Naive thymus-derived CD8-positive, alpha-beta T cell (primary cell): ENCODE measurements at regions not wholly inside any gene's neighbourhood (a gene's known extent, or its start where the extent isn't known, plus 50 kb on each side); places are given as distances from the start of the nearest gene placed in this dataset.
"Not testable (repeated sequence)": the region's sequence is repeated elsewhere in the genome, so short reads cannot be mapped to it uniquely, and the experiment has no call there.

Experiments used
- ATAC-seq, 2 donors: fragments of 150-1000 bp; cut with Tn5 transposase in 1 of 2; sonication (Bioruptor Pico), chemical (Tn5 transposase) in 1 of 2; 1 replicate in 1 of 2; 2 replicates in 1 of 2; pipeline ENCODE4 v1.10.0; 2021; ENCODE audit warnings: mild to moderate bottlenecking in 2 of 2, moderate library complexity in 2 of 2
- POLR2A ChIA-PET: fragments of 350-600 bp; sonication (Branson Sonifier 250); formaldehyde crosslinking; loops from one replicate; lab custom pipeline; 2021; ENCODE audit warnings: antibody characterized with exemption; lab: Charles Lee
- DNase-seq, 10 donors: peaks; one replicate each; pipeline versions ENCODE4 v3.0.0 to v3.0.0-alpha.2; 2020 to 2022
- H3K27ac Mint-ChIP-seq, 10 donors: one replicate each; pipeline ENCODE4 v1.8.0; 2020 to 2022; ENCODE audit warnings: mild to moderate bottlenecking in 10 of 10, mixed read lengths in 10 of 10, moderate library complexity in 4 of 10, inconsistent platforms in 1 of 10
- H3K27me3 Mint-ChIP-seq, 5 donors: one replicate each; pipeline ENCODE4 v1.8.0; 2021 to 2022; ENCODE audit warnings: mixed read lengths in 5 of 5
- H3K36me3 Mint-ChIP-seq, 3 donors: one replicate each; pipeline ENCODE4 v1.8.0; 2020 to 2022; ENCODE audit warnings: mixed read lengths in 3 of 3, mild to moderate bottlenecking in 2 of 3, inconsistent platforms in 1 of 3
- H3K4me1 Mint-ChIP-seq, 4 donors: one replicate each; pipeline ENCODE4 v1.8.0; 2021 to 2022; ENCODE audit warnings: mixed read lengths in 4 of 4
- H3K4me3 Mint-ChIP-seq, 10 donors: one replicate each; pipeline ENCODE4 v1.8.0; 2020 to 2022; ENCODE audit warnings: mild to moderate bottlenecking in 10 of 10, mixed read lengths in 10 of 10, moderate library complexity in 6 of 10, inconsistent platforms in 1 of 10
- H3K9me3 Mint-ChIP-seq, 9 donors: one replicate each; pipeline ENCODE4 v1.8.0; 2020 to 2022; ENCODE audit warnings: mixed read lengths in 9 of 9, mild to moderate bottlenecking in 3 of 9, inconsistent platforms in 1 of 9, moderate library complexity in 1 of 9

GRCh38 chr7:10463701-10464100 is 510.0 kb upstream of the PHF14 start:
- no peak for ATAC-seq
- Mint-ChIP-seq H3K36me3 (no peaks in the 10 kb centered on the region), H3K27ac (no peak overlapping the region), H3K4me3 (no peak overlapping the region), H3K4me1 (no peaks in the 10 kb centered on the region), H3K9me3 (peaks cover 0 to 5% (median 0%) of the 10 kb centered on the region in 9 donors), H3K27me3 (no peaks in the 10 kb centered on the region)
- DNase-seq = no peak
- POLR2A ChIA-PET = no interaction called here

GRCh38 chr7:10465536-10465935 is 508.1 kb upstream of the PHF14 start:
- H3K27me3 Mint-ChIP-seq, H3K36me3 Mint-ChIP-seq, H3K4me1 Mint-ChIP-seq, DNase-seq, H3K9me3 Mint-ChIP-seq, H3K27ac Mint-ChIP-seq, POLR2A ChIA-PET, ATAC-seq, H3K4me3 Mint-ChIP-seq: not testable (repeated sequence)

GRCh38 chr7:10468908-10469307 is 504.8 kb upstream of the PHF14 start:
- Mint-ChIP-seq H3K36me3 (no peaks in the 10 kb centered on the region), H3K27ac (no peak overlapping the region), H3K4me1 (no peaks in the 10 kb centered on the region), H3K4me3 (no peak overlapping the region), H3K9me3 (no peaks in the 10 kb centered on the region), H3K27me3 (no peaks in the 10 kb centered on the region)
- DNase-seq (no peak), ATAC-seq (no peak)
- POLR2A ChIA-PET = no interaction called here

DNA sequence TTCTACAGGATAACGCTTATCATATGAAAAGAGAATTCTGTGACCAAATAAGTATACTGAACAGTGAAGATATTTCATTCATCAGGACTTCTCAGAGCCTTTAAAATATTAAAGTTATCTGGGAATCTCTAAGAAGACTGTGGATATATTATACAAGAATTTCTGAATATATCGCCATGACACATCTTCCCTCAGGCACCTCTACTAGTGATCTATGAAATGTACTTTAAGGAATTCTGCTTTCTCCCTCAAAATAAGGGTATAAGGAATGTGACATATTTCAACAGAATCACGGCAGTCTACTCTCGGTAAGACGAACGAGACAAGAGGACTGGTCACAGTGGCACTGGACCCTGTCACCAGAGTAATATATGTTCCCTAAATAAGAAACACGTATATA is 504.2 kb upstream of the PHF14 start:
- Mint-ChIP-seq H3K36me3 (no peaks in the 10 kb centered on the region), H3K27me3 (no peaks in the 10 kb centered on the region), H3K4me3 (no peak overlapping the region), H3K4me1 (no peaks in the 10 kb centered on the region), H3K27ac (no peak overlapping the region), H3K9me3 (no peaks in the 10 kb centered on the region)
- DNase-seq (no peak), ATAC-seq (no peak)
- POLR2A ChIA-PET = no interaction called here

- ATAC-seq = no peak
- no peaks in the 10 kb centered on the region for H3K36me3 Mint-ChIP-seq
- H3K9me3 Mint-ChIP-seq = no peaks in the 10 kb centered on the region
- H3K4me3 Mint-ChIP-seq = no peak overlapping the region
- no peaks in the 10 kb centered on the region for H3K27me3 Mint-ChIP-seq
- POLR2A ChIA-PET = no interaction called here
- no peaks in the 10 kb centered on the region for H3K4me1 Mint-ChIP-seq
- no peak overlapping the region for H3K27ac Mint-ChIP-seq
- DNase-seq = no peak
Measured at GRCh38 chr7:10471280-10472058, 502.2 kb upstream of the PHF14 start.

DNA sequence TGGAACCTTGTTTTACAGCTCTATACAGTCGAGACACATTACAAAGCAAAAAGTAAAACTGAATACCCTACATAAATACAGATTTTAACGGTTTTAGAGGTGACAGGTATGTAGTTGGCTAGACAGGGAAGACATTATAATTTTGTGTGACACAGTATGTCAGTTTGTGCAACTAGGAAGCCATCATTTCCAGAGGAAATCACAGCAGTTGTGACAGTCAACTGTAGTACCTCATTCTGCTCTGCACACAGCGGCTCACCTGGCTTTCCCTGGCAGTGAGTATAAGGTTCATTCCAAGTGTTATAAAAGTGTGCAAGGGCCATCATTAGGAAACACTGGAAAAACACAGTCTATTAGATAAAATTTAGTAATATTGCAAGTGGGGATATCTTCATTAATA is 501.6 kb upstream of the PHF14 start:
- Mint-ChIP-seq H3K36me3 (no peaks in the 10 kb centered on the region), H3K4me1 (no peaks in the 10 kb centered on the region), H3K27me3 (peaks cover 0 to 1% (median 0%) of the 10 kb centered on the region in 5 donors), H3K4me3 (no peak overlapping the region), H3K9me3 (no peaks in the 10 kb centered on the region), H3K27ac (no peak overlapping the region)
- ATAC-seq (no peak), DNase-seq (no peak)
- POLR2A ChIA-PET = no interaction called here

DNA sequence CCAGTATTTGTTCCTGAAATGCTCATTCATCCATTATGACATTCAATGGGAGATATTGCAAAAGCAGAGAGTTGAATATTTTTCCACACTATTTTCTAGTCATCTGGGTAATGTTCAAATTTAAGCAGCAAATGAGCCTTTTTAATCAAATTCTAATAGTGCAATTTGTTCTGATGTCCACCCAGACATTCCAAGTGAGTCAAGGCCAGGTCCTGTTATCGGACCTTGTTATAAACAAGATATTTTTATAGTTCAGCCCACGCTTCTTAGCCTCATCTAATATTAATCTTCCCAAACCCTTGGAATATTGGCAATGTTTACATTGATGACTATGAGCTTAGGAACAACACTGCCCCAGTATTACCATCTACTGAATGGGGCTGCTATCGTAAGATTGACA is 500.1 kb upstream of the PHF14 start:
- H3K27me3 Mint-ChIP-seq = peaks cover 0 to 1% (median 0%) of the 10 kb centered on the region in 5 donors
- no peaks in the 10 kb centered on the region for H3K36me3 Mint-ChIP-seq
- POLR2A ChIA-PET = no interaction called here
- no peaks in the 10 kb centered on the region for H3K4me1 Mint-ChIP-seq
- H3K4me3 Mint-ChIP-seq = no peak overlapping the region
- ATAC-seq (no peak), DNase-seq (no peak)
- H3K9me3 Mint-ChIP-seq = no peaks in the 10 kb centered on the region
- H3K27ac Mint-ChIP-seq = no peak overlapping the region

DNA sequence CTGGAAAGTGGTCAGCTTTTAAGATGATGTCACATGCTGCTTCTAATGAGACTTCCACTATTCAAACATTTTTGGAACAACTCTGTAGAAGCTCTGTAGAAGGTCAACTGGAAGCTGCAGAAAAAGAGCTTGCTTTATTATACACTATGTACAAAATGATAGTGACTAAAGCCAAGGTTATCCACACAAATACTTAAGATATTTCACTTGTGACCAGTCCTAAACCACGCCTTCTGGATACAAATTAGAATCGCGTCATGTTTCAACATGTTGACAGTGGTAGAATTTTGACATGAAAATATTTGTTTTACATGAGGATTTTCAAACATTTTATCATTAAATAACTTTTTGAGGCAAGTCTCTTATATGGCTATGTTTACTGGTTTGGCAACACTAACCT is 499.6 kb upstream of the PHF14 start:
- ATAC-seq = no peak
- H3K36me3 Mint-ChIP-seq = no peaks in the 10 kb centered on the region

DNA sequence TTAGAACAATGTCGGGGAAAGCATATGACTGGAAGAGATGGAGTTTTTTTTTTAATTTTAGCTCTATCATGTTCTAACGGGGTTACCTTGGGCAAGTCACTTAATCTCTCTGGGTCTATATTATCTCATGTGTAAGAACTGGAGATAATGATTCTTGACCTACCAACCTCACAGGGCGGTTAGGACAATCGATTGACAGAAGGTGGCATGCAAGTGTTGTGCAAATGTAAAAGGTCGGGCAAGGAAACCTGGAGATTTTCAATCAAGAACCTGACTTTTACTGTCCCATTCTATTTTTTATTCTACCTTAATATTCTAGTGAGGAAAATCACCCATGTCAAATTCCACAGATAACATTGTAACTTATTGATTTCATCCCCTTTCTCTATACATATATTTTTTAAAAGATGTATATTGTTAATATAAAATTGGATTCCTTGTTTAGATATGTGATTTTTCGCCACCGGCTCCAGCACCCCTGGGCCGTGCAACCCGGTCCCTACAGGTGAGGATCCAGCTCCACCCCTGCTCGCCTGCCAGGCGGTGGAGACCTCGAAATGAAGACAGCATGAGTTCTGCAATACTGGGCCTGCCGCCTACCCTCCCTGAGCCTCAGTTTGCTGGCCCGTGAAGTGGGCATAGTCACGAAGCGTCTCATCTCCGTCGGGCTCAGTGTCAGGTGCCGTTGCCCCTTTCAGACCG is 497.6 kb upstream of the PHF14 start:
- Mint-ChIP-seq H3K27ac (no peak overlapping the region), H3K36me3 (no peaks in the 10 kb centered on the region), H3K4me1 (no peaks in the 10 kb centered on the region), H3K4me3 (no peak overlapping the region), H3K9me3 (peaks cover 0 to 3% (median 0%) of the 10 kb centered on the region in 9 donors), H3K27me3 (peaks cover 0 to 1% (median 0%) of the 10 kb centered on the region in 5 donors)
- POLR2A ChIA-PET = no interaction called here
- ATAC-seq (no peak), DNase-seq (no peak)

More for the DNA sequence above, 499.6 kb upstream of the PHF14 start:
- Mint-ChIP-seq H3K9me3 (no peaks in the 10 kb centered on the region), H3K4me1 (no peaks in the 10 kb centered on the region), H3K27me3 (peaks cover 0 to 1% (median 0%) of the 10 kb centered on the region in 5 donors), H3K27ac (no peak overlapping the region), H3K4me3 (no peak overlapping the region)
- no peak for DNase-seq
- POLR2A ChIA-PET = no interaction called here

GRCh38 chr7:10476642-10477041 is 497.0 kb upstream of the PHF14 start:
- ATAC-seq (no peak), DNase-seq (no peak)
- POLR2A ChIA-PET = no interaction called here
- no peak overlapping the region for H3K4me3 Mint-ChIP-seq
- H3K27me3 Mint-ChIP-seq = peaks cover 0 to 1% (median 0%) of the 10 kb centered on the region in 5 donors
- peaks cover 0 to 3% (median 0%) of the 10 kb centered on the region in 9 donors for H3K9me3 Mint-ChIP-seq
- no peaks in the 10 kb centered on the region for H3K36me3 Mint-ChIP-seq
- no peaks in the 10 kb centered on the region for H3K4me1 Mint-ChIP-seq
- no peak overlapping the region for H3K27ac Mint-ChIP-seq

DNA sequence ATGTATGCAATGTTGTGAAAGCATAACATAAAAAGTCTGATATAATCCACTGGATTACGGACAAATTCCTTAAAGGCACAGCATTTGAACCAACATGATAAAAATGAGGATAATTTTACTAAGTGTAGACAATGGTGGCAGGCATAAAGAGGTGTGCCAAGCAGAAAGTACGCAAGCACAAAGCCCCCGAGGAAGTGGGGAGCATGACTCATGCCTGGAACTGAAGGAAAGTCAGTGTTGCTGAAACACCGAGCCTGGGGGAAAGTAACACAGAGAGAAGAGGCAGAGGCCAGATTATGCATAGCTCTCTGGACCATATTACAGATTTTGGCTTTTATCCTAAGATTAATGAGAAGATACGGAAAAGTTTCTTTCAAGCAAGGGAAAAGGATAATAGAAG is 490.0 kb upstream of the PHF14 start:
- peaks cover 0 to 3% (median 0%) of the 10 kb centered on the region in 9 donors for H3K9me3 Mint-ChIP-seq
- DNase-seq (no peak), ATAC-seq (no peak)
- POLR2A ChIA-PET = no interaction called here
- H3K36me3 Mint-ChIP-seq = no peaks in the 10 kb centered on the region
- no peak overlapping the region for H3K4me3 Mint-ChIP-seq
- no peaks in the 10 kb centered on the region for H3K27me3 Mint-ChIP-seq
- no peak overlapping the region for H3K27ac Mint-ChIP-seq
- H3K4me1 Mint-ChIP-seq = no peaks in the 10 kb centered on the region

GRCh38 chr7:10484767-10485166 is 488.9 kb upstream of the PHF14 start:
- no peak for DNase-seq

GRCh38 chr7:10501206-10501884 is 472.3 kb upstream of the PHF14 start:
- H3K27ac Mint-ChIP-seq = peak overlapping the region in 1 of 10 donors; percentile 39
- peaks cover 0 to 20% (median 1%) of the 10 kb centered on the region in 5 donors for H3K27me3 Mint-ChIP-seq
- DNase-seq, H3K36me3 Mint-ChIP-seq, ATAC-seq, H3K4me1 Mint-ChIP-seq, H3K4me3 Mint-ChIP-seq, POLR2A ChIA-PET: not testable (repeated sequence)
- peaks cover 4 to 55% (median 32%) of the 10 kb centered on the region in 9 donors for H3K9me3 Mint-ChIP-seq

More at GRCh38 chr7:10484767-10485166, 488.9 kb upstream of the PHF14 start:
- no peak overlapping the region for H3K4me3 Mint-ChIP-seq
- H3K27ac Mint-ChIP-seq = no peak overlapping the region
- POLR2A ChIA-PET = no interaction called here
- ATAC-seq = no peak
- peaks cover 0 to 3% (median 0%) of the 10 kb centered on the region in 9 donors for H3K9me3 Mint-ChIP-seq
- no peaks in the 10 kb centered on the region for H3K36me3 Mint-ChIP-seq
- H3K4me1 Mint-ChIP-seq = no peaks in the 10 kb centered on the region
- H3K27me3 Mint-ChIP-seq = peaks cover 0 to 4% (median 0%) of the 10 kb centered on the region in 5 donors
